CD14-positive monocyte (primary cell): ENCODE measurements at regions not wholly inside any gene's neighbourhood (a gene's known extent, or its start where the extent isn't known, plus 50 kb on each side); places are given as distances from the start of the nearest gene placed in this dataset.

Experiments used
- DNase-seq, 3 donors: peaks; one replicate each; pipeline ENCODE4 v3.0.0-alpha.2; 2011 to 2022
- H2AFZ ChIP-seq: 2 replicates; pipeline ENCODE4 v1.6.0; 2012; ENCODE audit warnings: mild to moderate bottlenecking, low read depth, low read length, inconsistent platforms; ENCODE audit not compliant: insufficient read depth, poor library complexity, severe bottlenecking
- H3K27ac ChIP-seq, 2 donors: 1 replicate in 1 of 2; 2 replicates in 1 of 2; pipeline ENCODE4 v1.5.1; 2012 to 2013; ENCODE audit warnings: low read length in 2 of 2, control low read depth in 1 of 2, inconsistent platforms in 1 of 2, low read depth in 1 of 2, mild to moderate bottlenecking in 1 of 2
- H3K27me3 ChIP-seq, 2 donors: one replicate each; pipeline versions ENCODE4 v1.6.0 to v1.6.1; 2011 to 2013; ENCODE audit warnings: low read length in 2 of 2; ENCODE audit not compliant: control insufficient read depth in 2 of 2, insufficient read depth in 2 of 2
- H3K36me3 ChIP-seq, 2 donors: replicated peaks in 1 of 2; 1 replicate in 1 of 2; 2 replicates in 1 of 2; pipeline versions ENCODE4 v1.5.1 to v1.6.1; 2012 to 2013; ENCODE audit warnings: low read length in 2 of 2, control low read depth in 1 of 2, inconsistent platforms in 1 of 2, mild to moderate bottlenecking in 1 of 2; ENCODE audit not compliant: insufficient read depth in 2 of 2, control insufficient read depth in 1 of 2
- H3K4me1 ChIP-seq, 2 donors: 1 replicate in 1 of 2; 2 replicates in 1 of 2; pipeline versions ENCODE4 v1.5.1 to v1.6.1; 2012 to 2013; ENCODE audit warnings: low read length in 2 of 2, control low read depth in 1 of 2, inconsistent platforms in 1 of 2, mild to moderate bottlenecking in 1 of 2, moderate library complexity in 1 of 2; ENCODE audit not compliant: insufficient read depth in 2 of 2, control insufficient read depth in 1 of 2
- H3K4me2 ChIP-seq: replicated peaks from 2 replicates; pipeline ENCODE3; 2012; ENCODE audit warnings: low read length, moderate library complexity, mild to moderate bottlenecking; ENCODE audit not compliant: poor library complexity, severe bottlenecking; ENCODE audit errors: extremely low read depth
- H3K4me3 ChIP-seq, 3 experiments: fragments of 200-600 bp in 1 of 3; sonication (generic) in 1 of 3; replicated peaks in 1 of 3; 1 replicate in 2 of 3; 2 replicates in 1 of 3; pipeline ENCODE4 v1.5.1; 2011 to 2013; ENCODE audit warnings: low read length in 3 of 3, mild to moderate bottlenecking in 3 of 3, control low read depth in 2 of 3, low read depth in 2 of 3, inconsistent platforms in 1 of 3, moderate library complexity in 1 of 3
- H3K79me2 ChIP-seq: 2 replicates; pipeline ENCODE4 v1.6.0; 2012; ENCODE audit warnings: mild to moderate bottlenecking, control low read depth, inconsistent platforms, low read length, moderate library complexity; ENCODE audit not compliant: insufficient read depth
- H3K9ac ChIP-seq: 2 replicates; pipeline ENCODE4 v1.6.0; 2017; ENCODE audit warnings: low read length, mild to moderate bottlenecking; ENCODE audit not compliant: insufficient read depth, poor library complexity, severe bottlenecking
- H3K9me3 ChIP-seq, 2 donors: replicated peaks in 1 of 2; 1 replicate in 1 of 2; 2 replicates in 1 of 2; pipeline versions ENCODE4 v1.5.1 to v1.6.1; 2012 to 2013; ENCODE audit warnings: low read length in 2 of 2, control low read depth in 1 of 2; ENCODE audit not compliant: control insufficient read depth in 1 of 2, insufficient read depth in 1 of 2
- H4K20me1 ChIP-seq: 2 replicates; pipeline ENCODE4 v1.6.0; 2012; ENCODE audit warnings: mild to moderate bottlenecking, low read length, control low read depth, moderate library complexity; ENCODE audit not compliant: insufficient read depth
- H3K27ac Mint-ChIP-seq, 7 donors: one replicate each; pipeline ENCODE4 v1.8.0; 2020; ENCODE audit warnings: mild to moderate bottlenecking in 7 of 7, mixed read lengths in 7 of 7, moderate library complexity in 6 of 7, inconsistent platforms in 2 of 7
- H3K27me3 Mint-ChIP-seq, 3 donors: one replicate each; pipeline ENCODE4 v1.8.0; 2021 to 2022; ENCODE audit warnings: low read depth in 3 of 3, mild to moderate bottlenecking in 3 of 3, mixed read lengths in 3 of 3, moderate library complexity in 3 of 3, inconsistent platforms in 1 of 3
- H3K36me3 Mint-ChIP-seq, 2 donors: one replicate each; pipeline ENCODE4 v1.8.0; 2020; ENCODE audit warnings: mixed read lengths in 2 of 2, inconsistent platforms in 1 of 2, mild to moderate bottlenecking in 1 of 2
- H3K4me1 Mint-ChIP-seq: one replicate; pipeline ENCODE4 v1.8.0; 2020; ENCODE audit warnings: mild to moderate bottlenecking, mixed read lengths
- H3K4me3 Mint-ChIP-seq, 2 donors: one replicate each; pipeline ENCODE4 v1.8.0; 2020; ENCODE audit warnings: mild to moderate bottlenecking in 2 of 2, mixed read lengths in 2 of 2, moderate library complexity in 1 of 2
- H3K9me3 Mint-ChIP-seq, 7 donors: one replicate each; pipeline ENCODE4 v1.8.0; 2020 to 2022; ENCODE audit warnings: mixed read lengths in 7 of 7, mild to moderate bottlenecking in 6 of 7, moderate library complexity in 6 of 7, inconsistent platforms in 2 of 7
- WGBS: methylation state at CpG from one replicate; pipeline ENCODE4 v1.1.5; 2013; ENCODE audit warnings: missing lambda C conversion rate; ENCODE audit not compliant: insufficient coverage; 5-methylcytosine and 5-hydroxymethylcytosine counted together
- intact Hi-C, 2 donors: fragments of 100-400 bp; cut with micrococcal nuclease; formaldehyde crosslinking; loops; one replicate each; pipeline versions ENCODE4 v1.15.0 to v1.15.1; 2023
- TF ChIP-seq, protein P1 (sequence below): fragments of 200-600 bp; IDR thresholded peaks from one replicate; pipeline ENCODE4 v1.8.0; 2022; ENCODE audit warnings: antibody characterized with exemption, mild to moderate bottlenecking

DNA sequence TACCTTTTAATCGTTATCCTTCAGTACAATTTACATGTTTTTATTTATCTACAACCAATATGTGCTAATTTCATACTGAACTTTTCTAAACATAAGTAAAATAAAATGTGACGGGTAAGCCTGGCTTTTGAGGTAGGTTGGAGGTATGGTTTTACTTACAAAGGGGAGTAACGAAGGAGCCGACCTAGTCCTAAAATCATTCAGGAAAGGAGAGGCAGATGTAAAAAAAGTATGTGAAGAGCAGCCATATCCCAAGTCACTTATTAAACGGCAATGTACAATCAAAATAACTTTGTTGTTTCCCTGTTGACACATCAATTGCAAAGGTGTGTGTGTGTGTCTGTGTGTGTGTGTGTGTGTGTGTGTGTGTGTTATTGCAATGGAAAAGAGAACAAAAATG lies 351.3 kb downstream of the CRPPA start:
- H3K27ac Mint-ChIP-seq, result no peak overlapping the region
- intact Hi-C loops, result no loop called here
- no peak for DNase-seq
- H3K27me3 Mint-ChIP-seq, result no peaks in the 10 kb centered on the region
- no peak overlapping the region for H3K4me2 ChIP-seq
- H3K27me3 ChIP-seq, result no peaks in the 10 kb centered on the region
- peaks cover 0 to 7% of the 10 kb centered on the region in 2 donors for H3K4me1 ChIP-seq
- no peaks in the 10 kb centered on the region for H4K20me1 ChIP-seq
- no peaks in the 10 kb centered on the region for H3K79me2 ChIP-seq
- no peak overlapping the region for H3K27ac ChIP-seq
- peaks cover 5% of the 10 kb centered on the region for H3K4me1 Mint-ChIP-seq
- H3K4me3 ChIP-seq, result no peak overlapping the region
- no peak overlapping the region for H2AFZ ChIP-seq
- H3K9ac ChIP-seq, result no peak overlapping the region
- H3K4me3 Mint-ChIP-seq, result no peak overlapping the region
- no peaks in the 10 kb centered on the region for H3K36me3 ChIP-seq
- no peaks in the 10 kb centered on the region for H3K9me3 Mint-ChIP-seq
- no CpG with 5 or more reads among the region's 5 CpGs for WGBS
- H3K36me3 Mint-ChIP-seq, result no peaks in the 10 kb centered on the region
- TF ChIP-seq, protein P1, sequence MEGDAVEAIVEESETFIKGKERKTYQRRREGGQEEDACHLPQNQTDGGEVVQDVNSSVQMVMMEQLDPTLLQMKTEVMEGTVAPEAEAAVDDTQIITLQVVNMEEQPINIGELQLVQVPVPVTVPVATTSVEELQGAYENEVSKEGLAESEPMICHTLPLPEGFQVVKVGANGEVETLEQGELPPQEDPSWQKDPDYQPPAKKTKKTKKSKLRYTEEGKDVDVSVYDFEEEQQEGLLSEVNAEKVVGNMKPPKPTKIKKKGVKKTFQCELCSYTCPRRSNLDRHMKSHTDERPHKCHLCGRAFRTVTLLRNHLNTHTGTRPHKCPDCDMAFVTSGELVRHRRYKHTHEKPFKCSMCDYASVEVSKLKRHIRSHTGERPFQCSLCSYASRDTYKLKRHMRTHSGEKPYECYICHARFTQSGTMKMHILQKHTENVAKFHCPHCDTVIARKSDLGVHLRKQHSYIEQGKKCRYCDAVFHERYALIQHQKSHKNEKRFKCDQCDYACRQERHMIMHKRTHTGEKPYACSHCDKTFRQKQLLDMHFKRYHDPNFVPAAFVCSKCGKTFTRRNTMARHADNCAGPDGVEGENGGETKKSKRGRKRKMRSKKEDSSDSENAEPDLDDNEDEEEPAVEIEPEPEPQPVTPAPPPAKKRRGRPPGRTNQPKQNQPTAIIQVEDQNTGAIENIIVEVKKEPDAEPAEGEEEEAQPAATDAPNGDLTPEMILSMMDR, result no peak
- H3K9me3 ChIP-seq, result no peaks in the 10 kb centered on the region

DNA sequence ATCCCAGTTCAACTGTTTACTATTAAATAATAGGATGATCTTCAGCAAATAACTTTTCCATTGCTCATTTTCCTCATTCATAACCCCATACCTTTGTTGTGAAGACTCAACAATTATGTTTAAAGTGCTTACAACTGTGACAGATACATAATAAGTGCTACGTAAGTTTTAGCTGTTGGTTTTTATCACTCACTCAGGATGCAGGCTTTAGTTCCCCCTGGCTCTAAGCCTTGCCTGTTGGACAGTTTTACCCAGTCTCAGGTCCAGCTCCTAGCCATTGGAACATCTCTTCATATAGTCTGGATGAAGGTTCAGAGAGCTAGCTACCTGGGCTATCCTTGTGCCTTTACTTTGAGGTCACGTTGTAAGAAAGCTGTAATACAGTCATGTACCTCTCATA lies 353.2 kb downstream of the CRPPA start:
- Histone ChIP-seq H3K4me2 (no peak overlapping the region), H3K36me3 (no peaks in the 10 kb centered on the region), H3K27ac (no peak overlapping the region), H2AFZ (no peak overlapping the region), H4K20me1 (no peaks in the 10 kb centered on the region), H3K4me1 (peaks cover 0 to 7% of the 10 kb centered on the region in 2 donors), H3K27me3 (no peaks in the 10 kb centered on the region), H3K9me3 (no peaks in the 10 kb centered on the region), H3K79me2 (no peaks in the 10 kb centered on the region), H3K4me3 (no peak overlapping the region), H3K9ac (no peak overlapping the region)
- DNase-seq, result no peak
- 88% methylated on average over 1 of the region's 2 CpGs for WGBS
- TF ChIP-seq, protein P1, result no peak
- Mint-ChIP-seq H3K36me3 (no peaks in the 10 kb centered on the region), H3K4me1 (peaks cover 8% of the 10 kb centered on the region), H3K27me3 (no peaks in the 10 kb centered on the region), H3K27ac (no peak overlapping the region), H3K4me3 (no peak overlapping the region), H3K9me3 (no peaks in the 10 kb centered on the region)
- intact Hi-C loops, result no loop called here
